SIG-M5 treated with dmso at 0.1 percent for 504 hours (cell line): ENCODE measurements at regions not wholly inside any gene's neighbourhood (a gene's known extent, or its start where the extent isn't known, plus 50 kb on each side); places are given as distances from the start of the nearest gene placed in this dataset.

ENCODE experiments used
- DNase-seq: peaks from one replicate; lab custom pipeline; 2025; ENCODE audit not compliant: unreplicated experiment; lab: John Stamatoyannopoulos, UW

DNA sequence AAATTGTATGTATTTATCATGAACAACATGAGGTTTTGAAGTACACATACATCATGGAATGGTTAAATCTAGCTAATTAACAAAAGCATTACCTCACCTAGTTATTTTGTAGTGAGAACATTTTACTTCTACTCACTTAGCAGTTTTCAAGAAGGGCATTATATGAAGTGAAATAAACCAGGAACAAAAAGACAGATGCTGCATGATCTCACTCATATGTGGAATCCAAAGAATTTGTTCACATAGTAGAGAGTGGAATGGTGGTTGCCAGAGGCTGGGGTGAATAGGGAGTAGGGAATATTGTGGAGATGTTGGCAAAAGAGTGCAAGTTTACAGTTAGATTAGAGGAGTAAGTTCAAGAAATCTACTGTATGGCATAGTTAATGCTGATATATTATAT is 292.0 kb downstream of the ASXL3 start:
- no peak for DNase-seq

DNA sequence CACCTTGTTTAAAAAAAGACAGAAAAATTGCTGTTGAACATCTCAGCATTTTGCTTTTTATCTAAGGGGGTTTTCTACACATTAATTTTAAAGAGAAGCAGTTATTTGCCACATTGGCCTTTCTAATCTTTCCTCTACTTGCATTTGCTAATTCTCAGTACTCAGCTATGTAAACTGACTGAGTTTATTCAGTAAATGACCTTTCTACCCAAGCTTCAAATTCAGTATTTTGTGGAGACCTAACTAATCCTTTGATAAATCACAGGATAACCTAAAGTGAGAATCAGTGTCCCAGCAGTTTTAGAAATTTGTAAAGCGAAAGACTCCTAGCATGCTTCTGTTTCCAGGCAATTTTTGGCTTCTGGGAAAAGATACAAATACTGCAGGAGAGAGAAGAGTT is 288.4 kb downstream of the ASXL3 start:
- DNase-seq: no peak

GRCh38 chr18:33863912-33864311 is 285.9 kb downstream of the ASXL3 start:
- DNase-seq: no peak

DNA sequence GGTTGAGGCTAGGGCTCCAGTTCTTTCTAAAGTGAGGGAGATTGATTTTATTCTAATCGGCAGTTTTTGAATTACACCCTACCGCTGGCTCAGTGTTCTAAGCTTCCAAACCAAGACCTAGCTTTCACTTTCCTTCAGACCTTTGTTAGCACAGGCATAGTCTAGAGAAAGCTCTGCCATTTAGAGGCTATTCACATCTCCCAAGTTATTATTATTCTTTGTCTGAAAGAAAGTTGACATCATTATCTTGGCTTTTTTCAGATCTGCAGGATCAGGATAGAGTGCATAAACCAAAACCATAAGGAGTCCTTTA is 276.8 kb downstream of the ASXL3 start:
- DNase-seq: no peak

- no peak for DNase-seq
Measured at GRCh38 chr18:33854086-33854826, 276.2 kb downstream of the ASXL3 start.

- no peak for DNase-seq
Measured at GRCh38 chr18:33853187-33853586, 275.2 kb downstream of the ASXL3 start.

DNA sequence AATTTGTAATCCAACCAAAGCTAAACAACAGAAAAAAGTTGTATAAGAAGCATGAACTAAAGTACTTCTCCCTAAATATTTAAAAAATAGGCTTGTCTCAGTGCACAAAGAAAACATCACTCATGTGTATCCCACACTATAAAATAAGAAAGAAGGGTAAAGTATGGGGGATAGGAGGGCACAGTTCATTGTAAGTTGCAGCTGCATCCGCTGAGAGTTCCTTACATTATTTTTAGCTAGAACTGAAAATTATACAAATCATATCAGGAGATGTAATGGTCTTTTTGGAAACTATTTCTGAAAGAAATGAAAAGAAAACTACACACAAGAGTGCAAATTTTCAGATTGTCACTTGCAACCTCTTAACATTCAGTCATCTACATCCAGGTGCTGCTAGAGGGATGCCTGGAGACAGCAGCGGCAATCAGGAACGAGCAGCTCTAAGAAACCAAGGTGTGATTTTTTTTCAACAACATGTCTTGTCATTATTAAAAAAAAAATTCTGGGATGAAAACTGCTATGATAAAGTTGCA is 273.6 kb downstream of the ASXL3 start:
- DNase-seq: no peak

GRCh38 chr18:33849731-33850130 is 271.7 kb downstream of the ASXL3 start:
- DNase-seq: no peak

DNA sequence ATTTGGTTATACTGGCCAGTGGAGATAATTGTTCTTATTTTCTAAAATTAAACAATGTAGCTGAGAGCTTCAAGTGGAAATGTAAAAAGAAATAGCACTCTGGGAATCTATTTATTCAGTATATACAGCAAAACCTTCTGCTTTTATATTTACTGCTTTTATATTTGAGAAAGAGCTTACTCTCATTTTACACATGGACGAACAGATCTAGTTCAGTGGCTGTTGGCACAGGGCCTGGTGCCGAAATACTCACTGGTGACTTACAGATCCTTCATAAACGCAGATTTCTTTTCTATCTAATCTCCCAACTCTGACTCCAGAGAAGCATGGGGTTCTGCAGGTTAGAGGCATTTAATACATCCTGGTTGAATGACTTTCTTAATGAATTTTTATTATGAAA is 266.2 kb downstream of the ASXL3 start:
- no peak for DNase-seq

GRCh38 chr18:33841221-33841967 is 263.4 kb downstream of the ASXL3 start:
- no peak for DNase-seq

- no peak for DNase-seq
Measured at GRCh38 chr18:33840212-33840593, 262.2 kb downstream of the ASXL3 start.

DNA sequence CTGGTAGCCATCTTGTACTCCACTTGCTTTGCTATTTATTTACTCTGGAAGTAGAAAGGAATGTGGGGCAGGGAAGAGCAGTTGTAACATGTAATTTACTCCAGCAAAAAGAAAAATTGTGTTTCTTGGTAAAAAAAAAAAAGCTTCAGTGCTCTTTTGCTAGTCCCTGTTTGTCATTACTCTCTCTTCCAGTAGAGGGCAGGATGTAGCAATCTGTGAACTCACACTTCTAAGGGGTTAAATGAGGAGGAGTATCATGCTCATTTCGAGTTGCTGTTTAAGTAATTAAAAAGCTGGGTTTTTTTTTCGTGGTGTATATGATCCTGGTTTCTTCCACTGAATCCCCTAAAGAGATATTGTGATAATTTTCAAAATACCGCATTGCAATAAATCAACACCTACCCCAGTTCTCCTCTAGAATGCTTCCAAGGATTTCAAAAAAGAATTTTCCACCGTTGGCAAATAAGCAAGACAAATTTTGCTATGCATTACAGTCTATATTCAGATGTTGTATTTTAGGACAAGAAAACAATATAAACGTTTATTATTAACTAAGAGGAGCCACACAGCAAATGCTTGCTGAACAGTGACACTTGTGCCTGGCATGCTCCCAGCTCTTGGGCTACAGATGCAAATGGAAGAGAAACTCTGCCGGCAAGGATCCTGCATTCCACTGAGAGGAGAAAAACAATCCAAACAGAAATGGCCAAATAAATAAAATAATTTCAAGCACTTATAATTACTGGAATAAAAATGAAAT is 261.6 kb downstream of the ASXL3 start:
- DNase-seq: peak; percentile 32

DNA sequence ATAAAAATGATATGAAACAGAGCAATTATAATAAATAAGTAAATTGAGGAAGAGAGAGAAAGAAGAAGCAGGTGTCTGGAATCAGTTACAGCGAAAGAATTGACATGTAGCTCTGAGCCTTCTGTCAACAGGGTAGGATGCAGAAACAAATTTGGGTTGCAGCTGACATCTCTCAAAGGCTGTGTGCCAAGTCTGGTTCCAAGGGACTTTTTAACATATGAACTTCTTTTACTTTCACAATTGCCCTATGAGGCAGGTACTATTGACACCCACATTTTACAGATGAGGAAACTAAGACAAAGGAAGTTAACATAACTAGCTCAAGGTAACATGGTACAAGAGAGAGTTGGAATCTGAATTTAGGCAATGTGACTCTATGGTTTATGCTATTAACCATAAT is 260.0 kb downstream of the ASXL3 start:
- no peak for DNase-seq

DNA sequence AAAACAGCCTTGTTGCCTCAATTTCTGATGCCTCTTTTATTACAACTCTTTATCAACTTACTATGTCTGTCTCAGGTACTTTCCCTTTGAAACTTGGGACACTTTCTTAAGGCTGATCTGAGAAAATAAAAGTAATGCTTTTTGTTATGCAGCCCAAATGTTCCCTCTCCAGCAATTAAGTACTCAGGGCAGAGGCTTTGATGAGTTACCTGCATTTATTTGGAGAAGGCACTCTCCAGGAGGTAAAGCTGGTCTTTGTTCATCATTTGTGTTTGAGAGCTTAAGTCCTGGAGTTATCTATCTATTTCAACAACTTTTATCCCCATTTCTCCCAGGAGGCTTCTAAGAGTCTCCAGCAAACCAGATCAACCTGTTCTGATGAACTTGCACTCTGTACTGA is 259.2 kb downstream of the ASXL3 start:
- no peak for DNase-seq

DNA sequence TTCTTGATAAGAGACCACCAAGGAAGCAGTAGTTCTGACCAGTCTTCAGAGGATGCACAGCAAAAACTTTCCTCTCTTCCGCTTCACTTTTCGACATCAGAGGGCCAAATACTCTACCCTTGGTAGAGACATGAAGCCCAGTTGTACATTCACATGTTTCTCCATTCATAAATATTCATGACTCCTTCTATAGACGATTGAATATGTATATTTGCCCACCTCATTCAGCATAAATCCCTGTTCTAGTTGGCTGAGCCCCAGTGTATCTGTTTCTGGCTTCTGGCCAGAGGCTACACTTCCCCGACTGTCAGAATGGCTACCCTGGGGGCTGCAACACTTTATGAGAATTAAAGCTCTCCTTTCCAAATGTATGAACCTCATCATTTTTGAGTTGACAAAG is 258.5 kb downstream of the ASXL3 start:
- no peak for DNase-seq

- no peak for DNase-seq
Measured at GRCh38 chr18:33835419-33835818, 257.4 kb downstream of the ASXL3 start.

DNA sequence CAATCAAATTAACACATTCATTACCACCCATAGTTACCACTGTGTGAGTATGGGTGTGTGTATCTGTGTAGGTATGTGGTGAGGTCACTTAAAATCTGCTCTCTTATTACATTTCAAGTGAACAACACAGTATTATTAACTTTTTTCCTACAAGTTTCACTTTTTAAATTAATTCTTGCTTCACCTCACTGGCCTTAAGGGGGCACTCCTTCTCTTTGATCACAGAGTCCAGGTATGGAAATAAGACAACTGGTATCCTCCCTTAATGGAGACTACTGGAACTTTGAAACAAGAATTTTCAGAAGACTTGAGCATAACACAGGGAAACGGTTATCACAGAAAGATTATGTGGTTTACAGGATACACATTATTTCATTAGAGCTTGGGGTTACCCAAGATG is 255.8 kb downstream of the ASXL3 start:
- no peak for DNase-seq

- no peak for DNase-seq
Measured at GRCh38 chr18:33831424-33831823, 253.4 kb downstream of the ASXL3 start.

- no peak for DNase-seq
Measured at GRCh38 chr18:33830213-33830612, 252.2 kb downstream of the ASXL3 start.

DNA sequence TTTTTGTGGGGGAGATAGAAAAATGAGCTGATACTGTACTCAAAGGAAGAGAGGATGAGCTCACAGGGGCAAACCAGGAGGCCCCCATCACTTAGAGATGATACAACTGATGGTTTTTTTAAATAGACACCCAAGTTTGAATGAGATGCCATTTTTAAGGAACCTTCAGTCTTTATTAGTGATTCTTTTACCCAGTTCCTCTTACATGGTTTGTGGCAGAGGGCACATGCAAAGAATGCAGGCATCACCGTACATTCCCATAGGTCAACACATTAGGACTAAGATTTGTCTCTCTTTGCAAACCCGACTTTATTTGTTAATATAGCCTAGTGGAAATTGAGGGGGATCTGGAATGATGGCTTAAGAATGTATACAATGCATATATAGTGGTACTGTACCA is 250.9 kb downstream of the ASXL3 start:
- DNase-seq: no peak

GRCh38 chr18:33826151-33826550 is 248.1 kb downstream of the ASXL3 start:
- DNase-seq: no peak

GRCh38 chr18:33821503-33821902 is 243.5 kb downstream of the ASXL3 start:
- DNase-seq: no peak
